OCI-M1 (cell line): ENCODE measurements at regions not wholly inside any gene's neighbourhood (a gene's known extent, or its start where the extent isn't known, plus 50 kb on each side); places are given as distances from the start of the nearest gene placed in this dataset.
"Not testable (repeated sequence)": the region's sequence is repeated elsewhere in the genome, so short reads cannot be mapped to it uniquely, and the experiment has no call there.

Experiments used
- DNase-seq: peaks from one replicate; lab custom pipeline; 2025; lab: John Stamatoyannopoulos, UW

- no peak for DNase-seq
Measured at GRCh38 chr12:4156317-4156716, 117.2 kb upstream of the CCND2 start.

GRCh38 chr12:4154672-4155225 lies 118.8 kb upstream of the CCND2 start:
- no peak for DNase-seq

GRCh38 chr12:4153343-4153892 lies 120.1 kb upstream of the CCND2 start:
- DNase-seq = peak; percentile 94

GRCh38 chr12:4152145-4152795 lies 121.3 kb upstream of the CCND2 start:
- DNase-seq = peak; percentile 6

- no peak for DNase-seq
Measured at GRCh38 chr12:4151362-4152121, 122.0 kb upstream of the CCND2 start.

GRCh38 chr12:4150355-4150754 lies 123.2 kb upstream of the CCND2 start:
- not testable (repeated sequence) for DNase-seq

- no peak for DNase-seq
Measured at GRCh38 chr12:4148418-4149056, 125.0 kb upstream of the CCND2 start.

- DNase-seq = peak; percentile 18
Measured at GRCh38 chr12:4147031-4147481, 126.5 kb upstream of the CCND2 start.

- DNase-seq = no peak
Measured at GRCh38 chr12:4145990-4146859, 127.3 kb upstream of the CCND2 start.

GRCh38 chr12:4144676-4145075 lies 128.9 kb upstream of the CCND2 start:
- DNase-seq = no peak

- DNase-seq = peak; percentile 63
Measured at GRCh38 chr12:4143896-4144295, 129.7 kb upstream of the CCND2 start.

- DNase-seq = no peak
Measured at GRCh38 chr12:4141348-4142270, 132.0 kb upstream of the CCND2 start.

GRCh38 chr12:4140581-4141301 lies 132.8 kb upstream of the CCND2 start:
- no peak for DNase-seq

GRCh38 chr12:4139191-4139590 lies 134.4 kb upstream of the CCND2 start:
- DNase-seq = no peak

GRCh38 chr12:4138532-4138931 lies 135.0 kb upstream of the CCND2 start:
- not testable (repeated sequence) for DNase-seq

GRCh38 chr12:4138051-4138450 lies 135.5 kb upstream of the CCND2 start:
- DNase-seq = no peak

- DNase-seq = no peak
Measured at GRCh38 chr12:4137441-4137840, 136.1 kb upstream of the CCND2 start.

GRCh38 chr12:4137015-4137414 lies 136.5 kb upstream of the CCND2 start:
- DNase-seq = no peak

GRCh38 chr12:4135919-4136605 lies 137.5 kb upstream of the CCND2 start:
- peak; percentile 66 for DNase-seq
